ENCODE measurements at regions not wholly inside any gene's neighbourhood (a gene's known extent, or its start where the extent isn't known, plus 50 kb on each side); places are given as distances from the start of the nearest gene placed in this dataset.

DNA sequence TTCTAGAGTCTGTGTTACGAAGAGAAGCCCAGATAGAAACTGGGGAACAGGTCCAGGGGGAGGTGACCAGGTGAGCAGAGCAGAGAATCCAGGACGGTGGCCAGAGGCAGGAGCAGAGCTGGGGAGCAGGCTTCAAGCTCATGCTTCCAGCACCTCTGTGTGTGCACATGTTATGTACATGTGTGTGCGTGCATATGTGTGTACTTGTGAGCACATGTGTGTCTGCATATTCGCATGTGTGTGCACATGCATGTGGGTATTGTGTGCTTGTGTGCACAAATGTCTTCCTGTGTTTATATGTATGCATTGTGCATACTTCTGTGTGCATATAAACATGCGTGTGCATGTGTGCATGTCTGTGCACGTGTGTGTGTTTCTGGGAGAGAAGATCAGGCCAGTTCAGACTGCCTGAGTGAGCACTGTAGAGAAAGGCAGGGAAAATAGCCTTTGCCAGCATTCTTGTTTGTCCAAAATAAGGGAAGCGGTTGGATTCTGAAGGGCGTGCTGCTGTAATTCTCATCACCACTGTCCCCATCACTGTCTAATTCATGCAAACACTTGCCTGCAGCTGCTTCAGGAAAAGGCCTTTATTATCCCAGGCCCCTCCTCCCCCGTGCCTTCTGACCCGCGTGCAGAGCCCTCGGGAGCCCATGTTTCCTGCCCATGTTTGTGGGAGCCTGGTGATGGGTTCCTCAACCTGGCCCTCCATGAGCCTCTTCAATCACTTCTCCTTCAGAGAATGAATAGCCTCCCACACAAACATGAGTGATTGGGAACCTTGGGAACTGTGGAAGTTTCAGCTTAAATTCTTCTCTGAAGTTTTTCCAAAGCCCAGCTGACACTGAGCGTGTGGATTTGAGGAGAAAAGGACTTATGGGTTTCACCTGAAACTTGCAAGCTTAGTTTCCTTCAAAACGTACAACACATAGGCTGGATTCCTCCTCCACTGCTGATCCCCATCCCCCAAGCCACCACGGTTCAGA, 161.7 kb upstream of the AFDN start:
- no peak overlapping the region for H2BK5ac ChIP-seq (ENCODE audit: low read depth, low read length, poor library complexity)
- no peak overlapping the region for H3K4ac ChIP-seq (ENCODE audit: low read depth, low read length)
- peaks cover 3% of the 10 kb centered on the region for H3K9me3 ChIP-seq (ENCODE audit: insufficient read depth, low read depth, low read length)
- H3K9ac ChIP-seq (ENCODE audit: low read length): peak overlapping the region; percentile 39
- no CpG with 5 or more reads among the region's 15 CpGs for WGBS (ENCODE audit: extremely low coverage, insufficient coverage, insufficient read length)
- no peak overlapping the region for H2AFZ ChIP-seq (ENCODE audit: insufficient read depth, low read length, poor library complexity)
- no peak overlapping the region for H2BK12ac ChIP-seq (ENCODE audit: low read length)
- no peaks in the 10 kb centered on the region for H3K27me3 ChIP-seq (ENCODE audit: insufficient read depth, low read length)
- no peak overlapping the region for H3K14ac ChIP-seq (ENCODE audit: low read length)
- no peak overlapping the region for H4K91ac ChIP-seq (ENCODE audit: low read depth, low read length)
- H4K12ac ChIP-seq (ENCODE audit: low read depth, low read length): no peak overlapping the region
- no peak overlapping the region for H3K23ac ChIP-seq (ENCODE audit: low read length)
- no peak overlapping the region for H2BK120ac ChIP-seq (ENCODE audit: insufficient read depth, low read length, poor library complexity)
- H4K8ac ChIP-seq (ENCODE audit: low read depth, low read length): no peak overlapping the region
- no peak for DNase-seq
- no peak overlapping the region for H3K4me3 ChIP-seq (ENCODE audit: low read depth, low read length)
- H3K36me3 ChIP-seq (ENCODE audit: control insufficient read depth in 1 of 2, insufficient read depth in 2 of 2, low read length in 2 of 2): no peaks in the 10 kb centered on the region
- no peak overlapping the region for H3K4me2 ChIP-seq (ENCODE audit: low read length)
- H3K79me2 ChIP-seq (ENCODE audit: control insufficient read depth, insufficient read depth, low read length, poor library complexity): peaks cover 6% of the 10 kb centered on the region
- H3K27ac ChIP-seq (ENCODE audit: low read depth, low read length): no peak overlapping the region
- no peak overlapping the region for H2AK5ac ChIP-seq (ENCODE audit: low read length)
- H3K79me1 ChIP-seq (ENCODE audit: low read length): peaks cover 10% of the 10 kb centered on the region
- H3K18ac ChIP-seq (ENCODE audit: low read length): no peak overlapping the region
- peaks cover 22 to 32% of the 10 kb centered on the region in 2 experiments for H3K4me1 ChIP-seq (ENCODE audit: control insufficient read depth in 1 of 2, insufficient read depth in 2 of 2, low read length in 2 of 2)

DNA sequence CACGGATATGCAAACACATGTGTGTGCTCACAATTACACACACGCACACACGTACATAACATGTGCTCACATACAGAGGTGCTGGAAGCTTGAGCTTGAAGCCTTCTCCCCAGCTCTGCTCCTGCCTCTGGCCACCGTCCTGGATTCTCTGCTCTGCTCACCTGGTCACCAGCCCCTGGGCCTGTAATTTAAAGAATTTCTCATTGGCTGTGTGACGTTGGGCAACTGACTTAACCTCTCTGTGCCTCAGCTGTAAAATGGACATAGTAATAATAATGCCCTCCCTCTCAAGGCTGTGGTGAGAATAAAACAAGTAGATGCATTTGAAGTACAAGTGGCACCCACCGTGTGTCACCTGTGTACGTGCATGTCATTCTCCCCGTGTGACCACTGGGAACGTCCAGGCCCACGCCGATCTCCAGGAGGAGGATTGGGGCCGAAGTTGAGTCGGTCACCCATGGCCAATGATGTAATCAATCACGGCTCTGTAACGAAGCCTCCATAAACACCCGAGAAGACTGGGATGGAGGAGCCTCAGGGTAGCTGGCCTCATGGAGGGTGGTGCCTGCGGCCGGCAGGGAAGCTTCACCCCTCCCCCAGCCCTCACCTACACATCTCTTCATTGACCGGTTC, 160.9 kb upstream of the AFDN start:
- Histone ChIP-seq H3K23ac (ENCODE audit: low read length) (no peak overlapping the region), H3K9me3 (ENCODE audit: insufficient read depth, low read depth, low read length) (peaks cover 3% of the 10 kb centered on the region), H3K9ac (ENCODE audit: low read length) (no peak overlapping the region), H3K4me3 (ENCODE audit: low read depth, low read length) (no peak overlapping the region), H2BK120ac (ENCODE audit: insufficient read depth, low read length, poor library complexity) (no peak overlapping the region), H3K36me3 (ENCODE audit: control insufficient read depth in 1 of 2, insufficient read depth in 2 of 2, low read length in 2 of 2) (no peaks in the 10 kb centered on the region), H4K91ac (ENCODE audit: low read depth, low read length) (no peak overlapping the region), H3K79me2 (ENCODE audit: control insufficient read depth, insufficient read depth, low read length, poor library complexity) (peaks cover 10% of the 10 kb centered on the region), H3K18ac (ENCODE audit: low read length) (no peak overlapping the region), H3K27ac (ENCODE audit: low read depth, low read length) (no peak overlapping the region), H3K4ac (ENCODE audit: low read depth, low read length) (no peak overlapping the region), H3K4me2 (ENCODE audit: low read length) (no peak overlapping the region), H3K79me1 (ENCODE audit: low read length) (peaks cover 17% of the 10 kb centered on the region), H3K4me1 (ENCODE audit: control insufficient read depth in 1 of 2, insufficient read depth in 2 of 2, low read length in 2 of 2) (peaks cover 30 to 41% of the 10 kb centered on the region in 2 experiments), H2AFZ (ENCODE audit: insufficient read depth, low read length, poor library complexity) (no peak overlapping the region), H2BK12ac (ENCODE audit: low read length) (no peak overlapping the region), H4K8ac (ENCODE audit: low read depth, low read length) (no peak overlapping the region), H3K14ac (ENCODE audit: low read length) (no peak overlapping the region), H2AK5ac (ENCODE audit: low read length) (no peak overlapping the region), H4K12ac (ENCODE audit: low read depth, low read length) (no peak overlapping the region), H3K27me3 (ENCODE audit: insufficient read depth, low read length) (no peaks in the 10 kb centered on the region), H2BK5ac (ENCODE audit: low read depth, low read length, poor library complexity) (no peak overlapping the region)
- no CpG with 5 or more reads among the region's 19 CpGs for WGBS (ENCODE audit: extremely low coverage, insufficient coverage, insufficient read length)
- no peak for DNase-seq

- Histone ChIP-seq H3K4me1 (ENCODE audit: control insufficient read depth in 1 of 2, insufficient read depth in 2 of 2, low read length in 2 of 2) (peaks cover 32 to 48% of the 10 kb centered on the region in 2 experiments), H3K27me3 (ENCODE audit: insufficient read depth, low read length) (no peaks in the 10 kb centered on the region), H2AK5ac (ENCODE audit: low read length) (no peak overlapping the region), H3K27ac (ENCODE audit: low read depth, low read length) (no peak overlapping the region), H3K79me2 (ENCODE audit: control insufficient read depth, insufficient read depth, low read length, poor library complexity) (peaks cover 10% of the 10 kb centered on the region), H3K4me3 (ENCODE audit: low read depth, low read length) (no peak overlapping the region), H4K8ac (ENCODE audit: low read depth, low read length) (no peak overlapping the region), H3K9ac (ENCODE audit: low read length) (no peak overlapping the region), H2BK120ac (ENCODE audit: insufficient read depth, low read length, poor library complexity) (no peak overlapping the region), H3K36me3 (ENCODE audit: control insufficient read depth in 1 of 2, insufficient read depth in 2 of 2, low read length in 2 of 2) (no peaks in the 10 kb centered on the region), H3K79me1 (ENCODE audit: low read length) (peaks cover 24% of the 10 kb centered on the region), H3K14ac (ENCODE audit: low read length) (no peak overlapping the region), H3K4ac (ENCODE audit: low read depth, low read length) (no peak overlapping the region), H4K91ac (ENCODE audit: low read depth, low read length) (no peak overlapping the region), H2BK5ac (ENCODE audit: low read depth, low read length, poor library complexity) (no peak overlapping the region), H3K9me3 (ENCODE audit: insufficient read depth, low read depth, low read length) (peaks cover 3% of the 10 kb centered on the region), H3K23ac (ENCODE audit: low read length) (no peak overlapping the region), H3K4me2 (ENCODE audit: low read length) (no peak overlapping the region), H2BK12ac (ENCODE audit: low read length) (peak overlapping the region; percentile 31), H4K12ac (ENCODE audit: low read depth, low read length) (no peak overlapping the region), H2AFZ (ENCODE audit: insufficient read depth, low read length, poor library complexity) (no peak overlapping the region), H3K18ac (ENCODE audit: low read length) (no peak overlapping the region)
- no CpG with 5 or more reads among the region's 20 CpGs for WGBS (ENCODE audit: extremely low coverage, insufficient coverage, insufficient read length)
- no peak for DNase-seq
Measured at GRCh38 chr6:167666571-167667203, 160.0 kb upstream of the AFDN start.

GRCh38 chr6:167667204-167668018, 159.3 kb upstream of the AFDN start:
- H3K18ac ChIP-seq (ENCODE audit: low read length): peak overlapping the region; percentile 5
- no peaks in the 10 kb centered on the region for H3K36me3 ChIP-seq (ENCODE audit: control insufficient read depth in 1 of 2, insufficient read depth in 2 of 2, low read length in 2 of 2)
- H3K23ac ChIP-seq (ENCODE audit: low read length): no peak overlapping the region
- no peak overlapping the region for H3K4me3 ChIP-seq (ENCODE audit: low read depth, low read length)
- H3K79me1 ChIP-seq (ENCODE audit: low read length): peaks cover 25% of the 10 kb centered on the region
- H4K8ac ChIP-seq (ENCODE audit: low read depth, low read length): no peak overlapping the region
- WGBS (ENCODE audit: extremely low coverage, insufficient coverage, insufficient read length): no CpG with 5 or more reads among the region's 23 CpGs
- H3K27me3 ChIP-seq (ENCODE audit: insufficient read depth, low read length): no peaks in the 10 kb centered on the region
- H2AK5ac ChIP-seq (ENCODE audit: low read length): peak overlapping the region; percentile 9
- no peak overlapping the region for H3K4ac ChIP-seq (ENCODE audit: low read depth, low read length)
- H4K91ac ChIP-seq (ENCODE audit: low read depth, low read length): peak overlapping the region; percentile 21
- no peak overlapping the region for H2BK5ac ChIP-seq (ENCODE audit: low read depth, low read length, poor library complexity)
- H2BK120ac ChIP-seq (ENCODE audit: insufficient read depth, low read length, poor library complexity): peak overlapping the region; percentile 6
- no peak overlapping the region for H4K12ac ChIP-seq (ENCODE audit: low read depth, low read length)
- peak overlapping the region; percentile 54 for H2BK12ac ChIP-seq (ENCODE audit: low read length)
- no peak overlapping the region for H3K9ac ChIP-seq (ENCODE audit: low read length)
- H3K4me1 ChIP-seq (ENCODE audit: control insufficient read depth in 1 of 2, insufficient read depth in 2 of 2, low read length in 2 of 2): peaks cover 32 to 50% of the 10 kb centered on the region in 2 experiments
- H3K14ac ChIP-seq (ENCODE audit: low read length): peak overlapping the region; percentile 1
- peaks cover 10% of the 10 kb centered on the region for H3K9me3 ChIP-seq (ENCODE audit: insufficient read depth, low read depth, low read length)
- no peak overlapping the region for H3K4me2 ChIP-seq (ENCODE audit: low read length)
- H3K79me2 ChIP-seq (ENCODE audit: control insufficient read depth, insufficient read depth, low read length, poor library complexity): peaks cover 10% of the 10 kb centered on the region
- no peak overlapping the region for H3K27ac ChIP-seq (ENCODE audit: low read depth, low read length)
- H2AFZ ChIP-seq (ENCODE audit: insufficient read depth, low read length, poor library complexity): no peak overlapping the region
- no peak for DNase-seq
